OCI-LY7 (cell line): ENCODE measurements at regions not wholly inside any gene's neighbourhood (a gene's known extent, or its start where the extent isn't known, plus 50 kb on each side); places are given as distances from the start of the nearest gene placed in this dataset.

ENCODE experiments used
- BruUV-seq: library from RNA; stranded (reverse); fragments of 400-500 nt; replicated peaks from 2 replicates; lab custom pipeline; 2021; lab: Mats Ljungman, UMichigan
- CTCF ChIA-PET: fragments of 300-600 bp; sonication (Branson Sonifier 250); formaldehyde crosslinking; loops from one replicate; lab custom pipeline; 2022; ENCODE audit warnings: antibody characterized with exemption; ENCODE audit not compliant: unreplicated experiment; lab: Charles Lee
- POLR2A ChIA-PET: fragments of 300-600 bp; sonication (Branson Sonifier 250); formaldehyde crosslinking; loops from one replicate; lab custom pipeline; 2022; ENCODE audit warnings: antibody characterized with exemption; lab: Charles Lee
- DNase-seq: peaks from one replicate; pipeline ENCODE4 v3.0.0-alpha.2; 2015; ENCODE audit warnings: low spot score
- H2AFZ ChIP-seq: fragments of 200-600 bp; sonication (generic), shearing (Covaris generic); 2 replicates; pipeline ENCODE4 v1.6.1; 2014; ENCODE audit warnings: mild to moderate bottlenecking, antibody characterized with exemption, low read length, moderate library complexity
- H3K27ac ChIP-seq: fragments of 200-600 bp; sonication (generic); 2 replicates; pipeline ENCODE4 v1.5.1; 2014; ENCODE audit warnings: mixed run types, low read depth, mild to moderate bottlenecking, moderate library complexity, low read length, inconsistent platforms; ENCODE audit not compliant: poor library complexity, severe bottlenecking
- H3K36me3 ChIP-seq: fragments of 200-600 bp; sonication (generic); 2 replicates; pipeline ENCODE4 v1.6.1; 2014; ENCODE audit warnings: mild to moderate bottlenecking, antibody characterized with exemption, low read length, moderate library complexity, mixed read lengths; ENCODE audit not compliant: insufficient read depth
- H3K4me1 ChIP-seq: fragments of 200-600 bp; sonication (generic); 2 replicates; pipeline ENCODE4 v1.5.1; 2014; ENCODE audit warnings: mild to moderate bottlenecking, low read length; ENCODE audit not compliant: insufficient read depth, poor library complexity, severe bottlenecking
- H3K4me2 ChIP-seq: fragments of 200-600 bp; sonication (generic); 2 replicates; pipeline ENCODE4 v1.6.1; 2014; ENCODE audit warnings: mild to moderate bottlenecking, low read length
- H3K4me3 ChIP-seq: fragments of 200-600 bp; sonication (generic); 2 replicates; pipeline ENCODE4 v1.5.1; 2014; ENCODE audit warnings: mild to moderate bottlenecking, low read depth, low read length; ENCODE audit not compliant: poor library complexity, severe bottlenecking
- H3K79me2 ChIP-seq: fragments of 200-600 bp; sonication (generic); 2 replicates; pipeline ENCODE4 v1.6.1; 2016; ENCODE audit warnings: low read depth, mild to moderate bottlenecking, low read length, moderate library complexity, mixed read lengths; ENCODE audit not compliant: insufficient read depth
- H3K9me2 ChIP-seq: fragments of 200-600 bp; sonication (generic); 2 replicates; pipeline ENCODE4 v1.6.1; 2016; ENCODE audit warnings: mild to moderate bottlenecking, low read length, mixed read lengths; ENCODE audit not compliant: insufficient read depth
- H3K9me3 ChIP-seq: fragments of 200-600 bp; sonication (generic); 2 replicates; pipeline ENCODE4 v1.6.1; 2014; ENCODE audit warnings: mild to moderate bottlenecking, mixed run types, low read length, mixed read lengths
- H4K20me1 ChIP-seq: fragments of 200-600 bp; sonication (generic); 2 replicates; pipeline ENCODE4 v1.6.1; 2014; ENCODE audit warnings: mild to moderate bottlenecking, antibody characterized with exemption, low read length, moderate library complexity, mixed read lengths; ENCODE audit not compliant: insufficient read depth
- CTCF ChIP-seq: fragments of 200-600 bp; sonication (generic); conservative IDR thresholded peaks from 2 replicates; pipeline ENCODE4 v1.5.1; 2014; ENCODE audit warnings: mild to moderate bottlenecking, antibody characterized with exemption, low read length, moderate library complexity, mixed read lengths
- EZH2phosphoT487 ChIP-seq: fragments of 200-600 bp; sonication (generic); IDR thresholded peaks from 2 replicates; pipeline ENCODE4 v1.6.1; 2018; ENCODE audit warnings: low read depth, borderline replicate concordance, mild to moderate bottlenecking, mixed run types, antibody characterized with exemption, low read length, moderate library complexity, mixed read lengths
- intact Hi-C: fragments of 100-400 bp; cut with micrococcal nuclease; formaldehyde crosslinking; loops from one replicate; pipeline ENCODE4 v1.10.0; 2022; ENCODE audit not compliant: unreplicated experiment

- ChIA-PET POLR2A (interaction anchor here (0.7 kb wide), 1 partner anchor 22 kb away, joined by 3 read pairs; no protein-coding TSS in a partner anchor), CTCF (no interaction called here)
- intact Hi-C loops, result no loop called here
- no peaks in the 10 kb centered on the region for H3K4me1 ChIP-seq
- TF ChIP-seq CTCF (no peak), EZH2phosphoT487 (no peak)
- no peak for DNase-seq
- H3K4me2 ChIP-seq, result no peak overlapping the region
- H3K36me3 ChIP-seq, result no peaks in the 10 kb centered on the region
- no peaks in the 10 kb centered on the region for H3K79me2 ChIP-seq
- no peaks in the 10 kb centered on the region for H3K9me2 ChIP-seq
- no peaks in the 10 kb centered on the region for H3K9me3 ChIP-seq
- H3K4me3 ChIP-seq, result no peak overlapping the region
- H3K27ac ChIP-seq, result no peak overlapping the region
- BruUV-seq, result no TSS peak
- no peak overlapping the region for H2AFZ ChIP-seq
- H4K20me1 ChIP-seq, result no peaks in the 10 kb centered on the region
Measured at GRCh38 chr12:24113701-24114100, 164.2 kb upstream of the SOX5 start.

GRCh38 chr12:24111616-24112015, 162.1 kb upstream of the SOX5 start:
- Histone ChIP-seq H4K20me1 (no peaks in the 10 kb centered on the region), H2AFZ (no peak overlapping the region)

GRCh38 chr12:24111086-24111485, 161.6 kb upstream of the SOX5 start:
- CTCF ChIA-PET, result no interaction called here
- no peaks in the 10 kb centered on the region for H3K9me2 ChIP-seq
- H3K36me3 ChIP-seq, result no peaks in the 10 kb centered on the region
- no peak overlapping the region for H2AFZ ChIP-seq
- DNase-seq, result no peak
- intact Hi-C loops, result no loop called here
- POLR2A ChIA-PET, result no interaction called here
- no peaks in the 10 kb centered on the region for H3K79me2 ChIP-seq
- H3K4me2 ChIP-seq, result no peak overlapping the region
- no peaks in the 10 kb centered on the region for H3K9me3 ChIP-seq
- H3K4me3 ChIP-seq, result no peak overlapping the region
- no peak overlapping the region for H3K27ac ChIP-seq
- TF ChIP-seq CTCF (no peak), EZH2phosphoT487 (no peak)
- BruUV-seq, result no TSS peak
- no peaks in the 10 kb centered on the region for H3K4me1 ChIP-seq
- H4K20me1 ChIP-seq, result no peaks in the 10 kb centered on the region

More at GRCh38 chr12:24111616-24112015, 162.1 kb upstream of the SOX5 start:
- DNase-seq, result no peak
- TF ChIP-seq EZH2phosphoT487 (no peak), CTCF (no peak)
- no peaks in the 10 kb centered on the region for H3K9me3 ChIP-seq
- CTCF ChIA-PET, result no interaction called here
- no peaks in the 10 kb centered on the region for H3K79me2 ChIP-seq
- intact Hi-C loops, result no loop called here
- H3K27ac ChIP-seq, result no peak overlapping the region
- POLR2A ChIA-PET, result no interaction called here
- BruUV-seq, result no TSS peak
- no peak overlapping the region for H3K4me3 ChIP-seq
- H3K9me2 ChIP-seq, result no peaks in the 10 kb centered on the region
- no peaks in the 10 kb centered on the region for H3K36me3 ChIP-seq
- no peaks in the 10 kb centered on the region for H3K4me1 ChIP-seq
- H3K4me2 ChIP-seq, result no peak overlapping the region
